PC-3 (cell line): ENCODE measurements at regions not wholly inside any gene's neighbourhood (a gene's known extent, or its start where the extent isn't known, plus 50 kb on each side); places are given as distances from the start of the nearest gene placed in this dataset.

Experiments used
- EZH2 ChIP-seq: fragments of 300-600 bp; sonication (generic); IDR thresholded peaks from one replicate; pipeline ENCODE4 v1.6.1; 2017; ENCODE audit warnings: antibody characterized with exemption, mild to moderate bottlenecking, low read length; ENCODE audit not compliant: unreplicated experiment
- EZH2phosphoT487 ChIP-seq: fragments of 300-600 bp; sonication (generic); IDR thresholded peaks from 2 replicates; pipeline ENCODE4 v1.6.1; 2018; ENCODE audit warnings: mild to moderate bottlenecking, antibody characterized with exemption, low read length, borderline replicate concordance
- TF ChIP-seq, protein P1 (sequence below): fragments of 300-600 bp; sonication (generic); conservative IDR thresholded peaks from 2 replicates; pipeline ENCODE4 v1.5.1; 2017; ENCODE audit warnings: antibody characterized with exemption, low read depth, mild to moderate bottlenecking, low read length

DNA sequence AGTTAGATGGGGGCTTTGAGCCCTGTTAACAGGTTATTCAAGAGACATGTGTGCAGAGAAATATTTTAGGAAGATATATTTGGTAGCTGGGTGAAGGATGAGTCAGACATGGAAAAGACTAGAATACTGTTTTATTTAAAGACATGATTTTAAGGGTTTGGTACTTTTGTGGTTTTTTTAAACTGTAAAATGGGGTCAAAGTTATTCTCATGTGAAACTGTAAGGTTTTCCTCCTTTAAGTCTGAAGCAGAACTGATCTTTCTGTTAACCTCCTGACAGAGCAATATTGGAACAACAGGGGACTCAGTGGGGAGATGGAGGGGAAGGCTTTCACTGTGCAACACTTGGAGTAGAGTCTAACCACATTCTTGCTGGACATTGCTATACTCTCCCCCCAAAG is 112.4 kb upstream of the LSM6 start:
- TF ChIP-seq, protein P1, sequence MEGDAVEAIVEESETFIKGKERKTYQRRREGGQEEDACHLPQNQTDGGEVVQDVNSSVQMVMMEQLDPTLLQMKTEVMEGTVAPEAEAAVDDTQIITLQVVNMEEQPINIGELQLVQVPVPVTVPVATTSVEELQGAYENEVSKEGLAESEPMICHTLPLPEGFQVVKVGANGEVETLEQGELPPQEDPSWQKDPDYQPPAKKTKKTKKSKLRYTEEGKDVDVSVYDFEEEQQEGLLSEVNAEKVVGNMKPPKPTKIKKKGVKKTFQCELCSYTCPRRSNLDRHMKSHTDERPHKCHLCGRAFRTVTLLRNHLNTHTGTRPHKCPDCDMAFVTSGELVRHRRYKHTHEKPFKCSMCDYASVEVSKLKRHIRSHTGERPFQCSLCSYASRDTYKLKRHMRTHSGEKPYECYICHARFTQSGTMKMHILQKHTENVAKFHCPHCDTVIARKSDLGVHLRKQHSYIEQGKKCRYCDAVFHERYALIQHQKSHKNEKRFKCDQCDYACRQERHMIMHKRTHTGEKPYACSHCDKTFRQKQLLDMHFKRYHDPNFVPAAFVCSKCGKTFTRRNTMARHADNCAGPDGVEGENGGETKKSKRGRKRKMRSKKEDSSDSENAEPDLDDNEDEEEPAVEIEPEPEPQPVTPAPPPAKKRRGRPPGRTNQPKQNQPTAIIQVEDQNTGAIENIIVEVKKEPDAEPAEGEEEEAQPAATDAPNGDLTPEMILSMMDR, result no peak
- no peak for TF ChIP-seq EZH2phosphoT487
- TF ChIP-seq EZH2, result no peak
